ENCODE measurements at regions not wholly inside any gene's neighbourhood (a gene's known extent, or its start where the extent isn't known, plus 50 kb on each side); places are given as distances from the start of the nearest gene placed in this dataset.

GRCh38 chr3:147298511-147298982 lies 107.8 kb downstream of the ZIC4 start:
- TF ChIP-seq CTCF (IDR thresholded peaks at IDR 0.05) (no peak), EP300 (IDR thresholded peaks at IDR 0.05; ENCODE audit: borderline replicate concordance in 1 of 2, low read depth in 1 of 2, low read length in 1 of 2) (peak in 1 of 2 experiments; percentile 49; a peak in 2 of 4 replicates), REST (IDR thresholded peaks at IDR 0.05; ENCODE audit: low read depth, low read length) (no peak), JUND (IDR thresholded peaks at IDR 0.05) (peak; percentile 41; the same call in 1 of the 2 replicates), MXI1 (IDR thresholded peaks at IDR 0.05; ENCODE audit: low read depth, low read length) (no peak), TAF1 (IDR thresholded peaks at IDR 0.05; ENCODE audit: borderline replicate concordance, low read depth, low read length) (no peak), YY1 (IDR thresholded peaks at IDR 0.05; ENCODE audit: low read depth) (no peak), ELF1 (IDR thresholded peaks at IDR 0.05) (no peak), GABPA (IDR thresholded peaks at IDR 0.05; ENCODE audit: low read depth) (no peak)

All from SK-N-SH (cell line).